T1000 (cell line): ENCODE measurements at regions not wholly inside any gene's neighbourhood (a gene's known extent, or its start where the extent isn't known, plus 50 kb on each side); places are given as distances from the start of the nearest gene placed in this dataset.
"Not testable (repeated sequence)": the region's sequence is repeated elsewhere in the genome, so short reads cannot be mapped to it uniquely, and the experiment has no call there.

Source experiments
- DNase-seq: peaks from one replicate; lab custom pipeline; 2025; ENCODE audit warnings: mixed read lengths; lab: John Stamatoyannopoulos, UW

- no peak for DNase-seq
Observed at GRCh38 chr3:110623571-110623970, 448.0 kb upstream of the NECTIN3 start.

GRCh38 chr3:110624576-110624975 is 447.0 kb upstream of the NECTIN3 start:
- no peak for DNase-seq

- DNase-seq, result no peak
Observed at GRCh38 chr3:110625201-110625747, 446.3 kb upstream of the NECTIN3 start.

- DNase-seq, result not testable (repeated sequence)
Observed at GRCh38 chr3:110626652-110627111, 444.9 kb upstream of the NECTIN3 start.

- no peak for DNase-seq
Observed at GRCh38 chr3:110628650-110629301, 442.8 kb upstream of the NECTIN3 start.

- DNase-seq, result no peak
Observed at GRCh38 chr3:110629917-110630316, 441.7 kb upstream of the NECTIN3 start.

- DNase-seq, result no peak
Observed at GRCh38 chr3:110644203-110644602, 427.4 kb upstream of the NECTIN3 start.

GRCh38 chr3:110646055-110646454 is 425.6 kb upstream of the NECTIN3 start:
- no peak for DNase-seq

GRCh38 chr3:110646496-110646895 is 425.1 kb upstream of the NECTIN3 start:
- no peak for DNase-seq

- no peak for DNase-seq
Observed at GRCh38 chr3:110647586-110647985, 424.0 kb upstream of the NECTIN3 start.

- no peak for DNase-seq
Observed at GRCh38 chr3:110650741-110651140, 420.9 kb upstream of the NECTIN3 start.

- no peak for DNase-seq
Observed at GRCh38 chr3:110654843-110655502, 416.6 kb upstream of the NECTIN3 start.

GRCh38 chr3:110656394-110657025 is 415.1 kb upstream of the NECTIN3 start:
- DNase-seq, result no peak

- no peak for DNase-seq
Observed at GRCh38 chr3:110664148-110664547, 407.5 kb upstream of the NECTIN3 start.

- no peak for DNase-seq
Observed at GRCh38 chr3:110666495-110666894, 405.1 kb upstream of the NECTIN3 start.

GRCh38 chr3:110667216-110667615 is 404.4 kb upstream of the NECTIN3 start:
- no peak for DNase-seq

- no peak for DNase-seq
Observed at GRCh38 chr3:110670407-110670806, 401.2 kb upstream of the NECTIN3 start.

GRCh38 chr3:110677506-110677905 is 394.1 kb upstream of the NECTIN3 start:
- DNase-seq, result no peak

GRCh38 chr3:110679285-110679684 is 392.3 kb upstream of the NECTIN3 start:
- DNase-seq, result no peak

GRCh38 chr3:110680450-110680849 is 391.2 kb upstream of the NECTIN3 start:
- no peak for DNase-seq

- DNase-seq, result no peak
Observed at GRCh38 chr3:110684466-110684865, 387.1 kb upstream of the NECTIN3 start.

GRCh38 chr3:110685630-110686029 is 386.0 kb upstream of the NECTIN3 start:
- DNase-seq, result no peak

GRCh38 chr3:110686701-110687100 is 384.9 kb upstream of the NECTIN3 start:
- DNase-seq, result no peak
